HL-60 (cell line): ENCODE measurements at regions not wholly inside any gene's neighbourhood (a gene's known extent, or its start where the extent isn't known, plus 50 kb on each side); places are given as distances from the start of the nearest gene placed in this dataset.

ENCODE experiments used
- DNase-seq, 2 experiments: peaks; one replicate each; pipeline ENCODE4 v3.0.0-alpha.2; 2010 to 2020; ENCODE audit warnings: low read depth in 1 of 2, low spot score in 1 of 2
- H3K27ac ChIP-seq: fragments of 250-450 bp; sonication (Bioruptor Pico); replicated peaks from 2 replicates; pipeline ENCODE4 v1.5.1; 2020; ENCODE audit warnings: mild to moderate bottlenecking, moderate library complexity
- H3K27me3 ChIP-seq: fragments of 250-450 bp; sonication (Bioruptor Pico); 2 replicates; pipeline ENCODE4 v1.5.1; 2021; ENCODE audit warnings: mild to moderate bottlenecking, moderate library complexity; ENCODE audit not compliant: insufficient read depth, poor library complexity, severe bottlenecking
- H3K4me3 ChIP-seq: replicated peaks from 2 replicates; pipeline ENCODE4 v1.5.1; 2011; ENCODE audit warnings: mild to moderate bottlenecking, control low read depth, low read length; ENCODE audit not compliant: insufficient read depth
- CTCF ChIP-seq: IDR thresholded peaks from one replicate; pipeline ENCODE4 v1.5.1; 2011; ENCODE audit warnings: low read length, control low read depth, inconsistent platforms; ENCODE audit not compliant: insufficient read depth
- GABPA ChIP-seq: IDR thresholded peaks from 2 replicates; pipeline ENCODE4 v1.6.1; 2012; ENCODE audit warnings: low read depth
- POLR2AphosphoS5 ChIP-seq: IDR thresholded peaks from 2 replicates; pipeline ENCODE4 v1.6.1; 2012; ENCODE audit warnings: low read depth
- REST ChIP-seq: IDR thresholded peaks from 2 replicates; pipeline ENCODE4 v1.6.1; 2012; ENCODE audit warnings: low read depth; ENCODE audit not compliant: insufficient replicate concordance
- SPI1 ChIP-seq: IDR thresholded peaks from 2 replicates; pipeline ENCODE4 v1.6.1; 2012; ENCODE audit warnings: low read depth, mild to moderate bottlenecking, borderline replicate concordance

- TF ChIP-seq CTCF (no peak), POLR2AphosphoS5 (no peak), GABPA (no peak), SPI1 (no peak), REST (no peak)
- H3K27ac ChIP-seq, result no peak overlapping the region
- no peaks in the 10 kb centered on the region for H3K27me3 ChIP-seq
- DNase-seq, result no peak
- no peak overlapping the region for H3K4me3 ChIP-seq
These were observed 465.3 kb downstream of the CBLN4 start for GRCh38 chr20:55540013-55540412.

- Histone ChIP-seq H3K27me3 (no peaks in the 10 kb centered on the region), H3K4me3 (no peak overlapping the region), H3K27ac (no peak overlapping the region)
- TF ChIP-seq REST, result no peak
- TF ChIP-seq SPI1, result no peak
- no peak for TF ChIP-seq POLR2AphosphoS5
- TF ChIP-seq GABPA, result no peak
- DNase-seq, result no peak
These were observed 466.9 kb downstream of the CBLN4 start for GRCh38 chr20:55538261-55538908.

GRCh38 chr20:55535366-55535765 is 470.0 kb downstream of the CBLN4 start:
- no peak for TF ChIP-seq GABPA
- TF ChIP-seq CTCF, result no peak
- no peak for TF ChIP-seq REST
- TF ChIP-seq POLR2AphosphoS5, result no peak
- no peak for TF ChIP-seq SPI1
- DNase-seq, result no peak
- Histone ChIP-seq H3K27ac (no peak overlapping the region), H3K27me3 (no peaks in the 10 kb centered on the region), H3K4me3 (no peak overlapping the region)

- no peak for TF ChIP-seq GABPA
- no peak for TF ChIP-seq SPI1
- TF ChIP-seq REST, result no peak
- TF ChIP-seq POLR2AphosphoS5, result no peak
- TF ChIP-seq CTCF, result no peak
- Histone ChIP-seq H3K27me3 (no peaks in the 10 kb centered on the region), H3K27ac (no peak overlapping the region), H3K4me3 (no peak overlapping the region)
- DNase-seq, result no peak
These were observed 471.7 kb downstream of the CBLN4 start for GRCh38 chr20:55533632-55534031.
